ENCODE measurements at regions not wholly inside any gene's neighbourhood (a gene's known extent, or its start where the extent isn't known, plus 50 kb on each side); places are given as distances from the start of the nearest gene placed in this dataset.

DNA sequence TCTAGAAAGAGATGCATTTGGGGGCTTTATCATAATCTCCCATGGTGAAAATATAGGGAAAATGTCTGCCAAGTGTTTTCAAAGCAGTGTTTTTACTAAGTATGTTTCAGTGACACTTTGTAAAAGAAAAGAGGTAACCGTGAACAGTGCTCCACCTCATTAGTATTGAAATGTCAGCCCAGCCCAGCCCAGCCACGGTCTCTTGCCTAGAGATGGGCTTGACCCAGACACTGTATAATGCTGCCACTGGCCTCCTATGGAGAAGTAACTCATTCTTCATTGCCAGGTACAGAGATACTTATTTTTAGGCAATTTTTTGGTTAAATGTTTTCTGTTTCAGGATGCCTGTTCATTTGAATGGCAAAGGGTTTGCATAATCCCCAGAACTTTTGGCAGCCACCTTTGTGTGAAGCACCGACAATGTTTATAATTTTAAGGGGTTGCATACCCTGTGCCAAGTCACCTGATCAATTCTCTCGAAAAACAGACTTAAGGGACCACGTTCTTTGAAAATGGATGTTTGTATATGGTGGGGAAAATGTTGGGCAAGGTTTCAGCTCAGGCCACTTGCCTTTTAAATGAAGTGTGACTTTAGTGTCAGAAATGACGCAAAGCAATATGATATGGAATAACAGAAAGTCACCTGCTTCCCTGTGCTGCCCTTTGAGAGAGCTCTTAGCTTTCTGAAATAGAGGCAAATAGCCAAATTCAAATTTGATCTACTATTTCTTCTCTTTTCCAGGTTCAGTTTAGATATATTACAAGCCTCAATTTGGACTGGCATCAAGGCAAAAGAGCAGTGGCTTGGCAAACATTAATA, 314.5 kb upstream of the RGPD4 start:
- Histone ChIP-seq H3K4me1 (no peaks in the 10 kb centered on the region), H3K36me3 (ENCODE audit: control insufficient read depth, insufficient read depth, low read length) (no peaks in the 10 kb centered on the region), H3K9me3 (no peaks in the 10 kb centered on the region), H3K27me3 (replicated peaks; ENCODE audit: control insufficient read depth, insufficient read depth, low read length) (no peaks in the 10 kb centered on the region), H3K4me3 (ENCODE audit: low read depth, low read length) (no peak overlapping the region)
- DNase-seq: no peak
- POLR2A ChIA-PET: no interaction called here
- H3K9me3 Mint-ChIP-seq (ENCODE audit: unreplicated experiment): no peaks in the 10 kb centered on the region
- no peaks in the 10 kb centered on the region for H3K4me1 Mint-ChIP-seq (ENCODE audit: low read depth, unreplicated experiment)
- TF ChIP-seq, protein P1, sequence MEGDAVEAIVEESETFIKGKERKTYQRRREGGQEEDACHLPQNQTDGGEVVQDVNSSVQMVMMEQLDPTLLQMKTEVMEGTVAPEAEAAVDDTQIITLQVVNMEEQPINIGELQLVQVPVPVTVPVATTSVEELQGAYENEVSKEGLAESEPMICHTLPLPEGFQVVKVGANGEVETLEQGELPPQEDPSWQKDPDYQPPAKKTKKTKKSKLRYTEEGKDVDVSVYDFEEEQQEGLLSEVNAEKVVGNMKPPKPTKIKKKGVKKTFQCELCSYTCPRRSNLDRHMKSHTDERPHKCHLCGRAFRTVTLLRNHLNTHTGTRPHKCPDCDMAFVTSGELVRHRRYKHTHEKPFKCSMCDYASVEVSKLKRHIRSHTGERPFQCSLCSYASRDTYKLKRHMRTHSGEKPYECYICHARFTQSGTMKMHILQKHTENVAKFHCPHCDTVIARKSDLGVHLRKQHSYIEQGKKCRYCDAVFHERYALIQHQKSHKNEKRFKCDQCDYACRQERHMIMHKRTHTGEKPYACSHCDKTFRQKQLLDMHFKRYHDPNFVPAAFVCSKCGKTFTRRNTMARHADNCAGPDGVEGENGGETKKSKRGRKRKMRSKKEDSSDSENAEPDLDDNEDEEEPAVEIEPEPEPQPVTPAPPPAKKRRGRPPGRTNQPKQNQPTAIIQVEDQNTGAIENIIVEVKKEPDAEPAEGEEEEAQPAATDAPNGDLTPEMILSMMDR (IDR thresholded peaks at IDR 0.05; ENCODE audit: insufficient read depth in 1 of 2, low read depth in 1 of 2, low read length in 1 of 2, severe bottlenecking in 1 of 2, unreplicated experiment in 1 of 2): no peak
- no peaks in the 10 kb centered on the region for H3K27me3 Mint-ChIP-seq (ENCODE audit: insufficient read depth, unreplicated experiment)
- no TSS peak for BruUV-seq (replicated peaks)
- no peak overlapping the region for H3K27ac Mint-ChIP-seq (ENCODE audit: unreplicated experiment)
- H3K4me3 Mint-ChIP-seq (ENCODE audit: unreplicated experiment): no peak overlapping the region
- no peaks in the 10 kb centered on the region for H3K36me3 Mint-ChIP-seq (ENCODE audit: insufficient read depth, unreplicated experiment)
- intact Hi-C loops (cut with micrococcal nuclease; ENCODE audit: unreplicated experiment): no loop called here
- CTCF ChIA-PET: no interaction called here

DNA sequence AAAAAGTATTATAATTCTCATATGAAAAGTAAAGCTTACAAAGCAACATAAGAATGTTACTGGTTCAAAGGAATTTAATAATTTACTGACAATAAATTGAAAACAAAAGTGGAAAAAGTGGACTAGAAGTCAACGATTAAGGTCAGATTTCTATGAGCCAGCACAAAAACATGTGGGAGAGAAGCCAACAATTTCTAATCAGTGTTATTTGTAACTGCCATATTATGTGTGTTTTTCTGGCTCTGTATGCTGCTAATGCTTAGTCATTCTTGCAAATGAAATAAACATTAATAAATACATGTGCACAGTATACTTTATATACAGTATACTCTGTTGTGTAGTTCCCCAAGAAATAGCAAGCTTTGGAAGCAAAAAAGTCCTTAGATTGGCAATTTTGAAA, 301.3 kb upstream of the RGPD4 start:
- Mint-ChIP-seq H3K36me3 (ENCODE audit: insufficient read depth, unreplicated experiment) (no peaks in the 10 kb centered on the region), H3K4me3 (ENCODE audit: unreplicated experiment) (no peak overlapping the region), H3K27ac (ENCODE audit: unreplicated experiment) (no peak overlapping the region), H3K9me3 (ENCODE audit: unreplicated experiment) (no peaks in the 10 kb centered on the region), H3K27me3 (ENCODE audit: insufficient read depth, unreplicated experiment) (no peaks in the 10 kb centered on the region), H3K4me1 (ENCODE audit: low read depth, unreplicated experiment) (no peaks in the 10 kb centered on the region)
- Histone ChIP-seq H3K4me1 (no peaks in the 10 kb centered on the region), H3K9me3 (no peaks in the 10 kb centered on the region; the same call in 1 of the 2 replicates), H3K4me3 (ENCODE audit: low read depth, low read length) (no peak overlapping the region), H3K27me3 (replicated peaks; ENCODE audit: control insufficient read depth, insufficient read depth, low read length) (no peaks in the 10 kb centered on the region), H3K36me3 (ENCODE audit: control insufficient read depth, insufficient read depth, low read length) (no peaks in the 10 kb centered on the region)
- BruUV-seq (replicated peaks): no TSS peak
- TF ChIP-seq, protein P1 (IDR thresholded peaks at IDR 0.05; ENCODE audit: insufficient read depth in 1 of 2, low read depth in 1 of 2, low read length in 1 of 2, severe bottlenecking in 1 of 2, unreplicated experiment in 1 of 2): no peak
- DNase-seq: no peak
- intact Hi-C loops (cut with micrococcal nuclease; ENCODE audit: unreplicated experiment): no loop called here
- ChIA-PET CTCF (no interaction called here), POLR2A (no interaction called here)

DNA sequence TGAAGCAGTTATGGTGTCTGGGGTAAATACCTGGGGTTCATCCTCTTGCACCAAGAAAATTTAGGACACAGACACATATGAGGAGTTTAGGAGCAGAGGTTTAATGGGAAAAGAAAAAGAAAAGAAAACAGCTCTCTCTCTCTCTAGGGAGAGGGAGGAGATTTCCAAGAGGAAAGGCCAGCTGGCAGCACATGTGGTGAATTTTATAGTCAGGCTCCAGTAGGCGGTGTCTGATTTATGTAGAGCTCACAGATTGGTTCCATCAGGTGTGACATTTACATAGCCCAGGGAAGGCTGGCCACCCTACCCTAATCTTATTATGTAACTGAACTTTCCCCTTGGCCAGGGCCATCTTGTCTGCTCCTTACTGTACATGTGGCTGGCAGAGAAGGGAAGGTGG, 297.5 kb upstream of the RGPD4 start:
- no peaks in the 10 kb centered on the region for H3K27me3 ChIP-seq (replicated peaks; ENCODE audit: control insufficient read depth, insufficient read depth, low read length)
- TF ChIP-seq, protein P1 (IDR thresholded peaks at IDR 0.05; ENCODE audit: insufficient read depth in 1 of 2, low read depth in 1 of 2, low read length in 1 of 2, severe bottlenecking in 1 of 2, unreplicated experiment in 1 of 2): no peak
- no peaks in the 10 kb centered on the region for H3K36me3 Mint-ChIP-seq (ENCODE audit: insufficient read depth, unreplicated experiment)

More for the DNA sequence above, 297.5 kb upstream of the RGPD4 start:
- BruUV-seq (replicated peaks): no TSS peak
- no peaks in the 10 kb centered on the region for H3K9me3 Mint-ChIP-seq (ENCODE audit: unreplicated experiment)
- CTCF ChIA-PET: no interaction called here
- no peaks in the 10 kb centered on the region for H3K4me1 Mint-ChIP-seq (ENCODE audit: low read depth, unreplicated experiment)
- no peaks in the 10 kb centered on the region; the same call in 1 of the 2 replicates for H3K9me3 ChIP-seq
- no peaks in the 10 kb centered on the region for H3K4me1 ChIP-seq
- no peak overlapping the region for H3K4me3 ChIP-seq (ENCODE audit: low read depth, low read length)
- H3K27me3 Mint-ChIP-seq (ENCODE audit: insufficient read depth, unreplicated experiment): no peaks in the 10 kb centered on the region
- POLR2A ChIA-PET: no interaction called here
- H3K36me3 ChIP-seq (ENCODE audit: control insufficient read depth, insufficient read depth, low read length): no peaks in the 10 kb centered on the region
- no peak for DNase-seq
- no peak overlapping the region for H3K27ac Mint-ChIP-seq (ENCODE audit: unreplicated experiment)
- intact Hi-C loops (cut with micrococcal nuclease; ENCODE audit: unreplicated experiment): no loop called here
- no peak overlapping the region for H3K4me3 Mint-ChIP-seq (ENCODE audit: unreplicated experiment)
